Lower leg skin (tissue), 3 donors: ENCODE measurements at regions not wholly inside any gene's neighbourhood (a gene's known extent, or its start where the extent isn't known, plus 50 kb on each side); places are given as distances from the start of the nearest gene placed in this dataset.

Source experiments
- POLR2A ChIP-seq, 2 donors: fragments of 450-650 bp; IDR thresholded peaks; one replicate each; pipeline ENCODE4 v1.6.1; 2016 to 2017; ENCODE audit warnings: antibody characterized with exemption in 2 of 2, mild to moderate bottlenecking in 1 of 2, moderate library complexity in 1 of 2
- TF ChIP-seq, protein P1 (sequence below), 3 donors: fragments of 450-650 bp; IDR thresholded peaks; one replicate each; pipeline ENCODE4 v1.5.1; 2016; ENCODE audit warnings: antibody characterized with exemption in 3 of 3, mild to moderate bottlenecking in 3 of 3, moderate library complexity in 2 of 3

DNA sequence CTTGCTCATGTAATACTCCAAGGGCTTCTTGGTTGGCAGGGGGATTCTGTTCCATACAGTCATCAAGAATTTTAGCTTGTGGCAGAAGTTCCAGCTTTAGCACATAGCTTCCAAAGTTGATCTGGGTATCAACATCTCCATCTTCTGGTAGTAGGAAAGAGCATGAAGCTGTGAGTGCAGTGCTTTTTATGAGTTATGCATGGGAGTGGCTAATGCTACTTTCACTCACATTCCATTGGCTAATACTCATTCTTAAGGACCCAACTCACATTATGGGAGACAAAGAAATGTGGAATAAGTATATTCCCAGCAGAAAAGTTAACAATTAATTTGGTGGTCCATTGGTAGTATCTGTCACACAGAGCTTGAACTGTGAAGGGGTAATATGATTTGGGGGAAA lies 194.2 kb upstream of the CHD1 start:
- TF ChIP-seq, protein P1, sequence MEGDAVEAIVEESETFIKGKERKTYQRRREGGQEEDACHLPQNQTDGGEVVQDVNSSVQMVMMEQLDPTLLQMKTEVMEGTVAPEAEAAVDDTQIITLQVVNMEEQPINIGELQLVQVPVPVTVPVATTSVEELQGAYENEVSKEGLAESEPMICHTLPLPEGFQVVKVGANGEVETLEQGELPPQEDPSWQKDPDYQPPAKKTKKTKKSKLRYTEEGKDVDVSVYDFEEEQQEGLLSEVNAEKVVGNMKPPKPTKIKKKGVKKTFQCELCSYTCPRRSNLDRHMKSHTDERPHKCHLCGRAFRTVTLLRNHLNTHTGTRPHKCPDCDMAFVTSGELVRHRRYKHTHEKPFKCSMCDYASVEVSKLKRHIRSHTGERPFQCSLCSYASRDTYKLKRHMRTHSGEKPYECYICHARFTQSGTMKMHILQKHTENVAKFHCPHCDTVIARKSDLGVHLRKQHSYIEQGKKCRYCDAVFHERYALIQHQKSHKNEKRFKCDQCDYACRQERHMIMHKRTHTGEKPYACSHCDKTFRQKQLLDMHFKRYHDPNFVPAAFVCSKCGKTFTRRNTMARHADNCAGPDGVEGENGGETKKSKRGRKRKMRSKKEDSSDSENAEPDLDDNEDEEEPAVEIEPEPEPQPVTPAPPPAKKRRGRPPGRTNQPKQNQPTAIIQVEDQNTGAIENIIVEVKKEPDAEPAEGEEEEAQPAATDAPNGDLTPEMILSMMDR (IDR thresholded peaks at IDR 0.05) = no peak
- TF ChIP-seq POLR2A (IDR thresholded peaks at IDR 0.05) = no peak
